A549 (cell line): ENCODE measurements at regions not wholly inside any gene's neighbourhood (a gene's known extent, or its start where the extent isn't known, plus 50 kb on each side); places are given as distances from the start of the nearest gene placed in this dataset.

Source experiments
- BHLHE40 ChIP-seq: IDR thresholded peaks from 2 replicates; pipeline ENCODE4 v1.6.1; 2012; ENCODE audit warnings: low read depth, low read length, inconsistent platforms
- CTCF ChIP-seq: fragments of >200 bp; sonication (Bioruptor Twin); formaldehyde crosslinking; IDR thresholded peaks from 3 replicates; pipeline ENCODE4 v1.5.1; 2016
- HDAC2 ChIP-seq: fragments of 200-600 bp; sonication (generic); IDR thresholded peaks from 2 replicates; pipeline ENCODE4 v1.6.1; 2016
- JUN ChIP-seq, 2 experiments: fragments of >200 bp; sonication (Bioruptor Twin); formaldehyde crosslinking; IDR thresholded peaks; 2 replicates in 1 of 2; 3 replicates in 1 of 2; pipeline ENCODE4 v1.6.1; 2016 to 2017
- RAD21 ChIP-seq, 2 experiments: fragments of >200 bp in 1 of 2; sonication (Bioruptor Twin) in 1 of 2; formaldehyde crosslinking in 1 of 2; IDR thresholded peaks in 1 of 2; conservative IDR thresholded peaks in 1 of 2; 2 replicates in 1 of 2; 3 replicates in 1 of 2; pipeline ENCODE4 v1.6.1; 2012 to 2018; ENCODE audit warnings: inconsistent platforms in 1 of 2
- REST ChIP-seq: fragments of 200-600 bp; sonication (generic); IDR thresholded peaks from 2 replicates; pipeline ENCODE4 v1.6.1; 2016; ENCODE audit warnings: antibody characterized with exemption, mild to moderate bottlenecking, moderate library complexity
- SREBF2 ChIP-seq: fragments of 450-650 bp; IDR thresholded peaks from 2 replicates; pipeline ENCODE4 v1.6.1; 2014; ENCODE audit warnings: mild to moderate bottlenecking, moderate library complexity

- TF ChIP-seq HDAC2 (no peak), BHLHE40 (no peak), REST (no peak), CTCF (no peak), SREBF2 (no peak), RAD21 (conservative IDR thresholded peaks at IDR 0.05 in 1 of 2, IDR thresholded peaks at IDR 0.05 in 1 of 2) (no peak), JUN (IDR thresholded peaks at IDR 0.05) (no peak)
Measured at GRCh38 chrX:92224406-92224805, 445.2 kb downstream of the PCDH11X start.
